Transverse colon (tissue), 4 donors: ENCODE measurements at regions not wholly inside any gene's neighbourhood (a gene's known extent, or its start where the extent isn't known, plus 50 kb on each side); places are given as distances from the start of the nearest gene placed in this dataset.

Experiments used
- DNase-seq: peaks from one replicate; pipeline ENCODE4 v3.0.0-alpha.2; 2019
- H3K27ac ChIP-seq, 4 donors: fragments of 200-600 bp; sonication (generic); 2 replicates each; pipeline ENCODE4 v1.5.1; 2016 to 2018; ENCODE audit warnings: inconsistent platforms in 4 of 4
- H3K27me3 ChIP-seq: fragments of 200-600 bp; sonication (generic); 2 replicates; pipeline ENCODE4 v1.5.1; 2017; ENCODE audit warnings: inconsistent platforms
- H3K36me3 ChIP-seq, 4 donors: fragments of 200-600 bp; sonication (generic); 2 replicates each; pipeline ENCODE4 v1.5.1; 2017 to 2019; ENCODE audit warnings: inconsistent platforms in 4 of 4
- H3K4me1 ChIP-seq, 4 donors: fragments of 200-600 bp; sonication (generic); 2 replicates each; pipeline ENCODE4 v1.5.1; 2017 to 2020; ENCODE audit warnings: inconsistent platforms in 4 of 4
- H3K4me3 ChIP-seq, 4 donors: fragments of 200-600 bp; sonication (generic); 1 replicate in 1 of 4; 2 replicates in 3 of 4; pipeline versions ENCODE4 v1.5.1 to v1.6.1; 2017 to 2019; ENCODE audit warnings: inconsistent platforms in 4 of 4
- H3K9me3 ChIP-seq, 2 donors: fragments of 200-600 bp; sonication (generic); 2 replicates each; pipeline ENCODE4 v1.5.1; 2017 to 2019; ENCODE audit warnings: inconsistent platforms in 2 of 2
- CTCF ChIP-seq, 5 experiments: fragments of 200-600 bp in 3 of 5; fragments of 450-650 bp in 2 of 5; sonication (generic) in 3 of 5; IDR thresholded peaks; 1 replicate in 2 of 5; 2 replicates in 3 of 5; pipeline ENCODE4 v1.5.1; 2016 to 2017; ENCODE audit warnings: antibody characterized with exemption in 5 of 5, inconsistent platforms in 3 of 5, mild to moderate bottlenecking in 2 of 5, moderate library complexity in 1 of 5
- EP300 ChIP-seq: sonication (generic); formaldehyde crosslinking; IDR thresholded peaks from one replicate; pipeline ENCODE4 v1.6.1; 2017; ENCODE audit warnings: antibody characterized with exemption, low read depth
- POLR2A ChIP-seq: fragments of 450-650 bp; IDR thresholded peaks from one replicate; pipeline ENCODE4 v1.6.1; 2016; ENCODE audit warnings: antibody characterized with exemption, mild to moderate bottlenecking, moderate library complexity
- POLR2AphosphoS5 ChIP-seq, 3 donors: sonication (generic); formaldehyde crosslinking; IDR thresholded peaks; one replicate each; pipeline ENCODE4 v1.6.1; 2016; ENCODE audit warnings: antibody characterized with exemption in 3 of 3
- WGBS, 2 donors: methylation state at CpG; one replicate each; pipeline ENCODE4 v1.1.5; 2018; ENCODE audit warnings: low coverage in 1 of 2; 5-methylcytosine and 5-hydroxymethylcytosine counted together
- in situ Hi-C, 4 donors: fragments of 200-750 bp; cut with MboI; loops; one replicate each; pipeline versions ENCODE4 v1.15.0 to v1.15.1; 2017; ENCODE audit warnings: low sequenced_read_pairs in 3 of 4, low pct_ligation_motif_present in 1 of 4, low pct_unique_long_range_greater_than_20kb in 1 of 4
- intact Hi-C: fragments of 100-400 bp; cut with DNase I; formaldehyde crosslinking; loops from one replicate; pipeline ENCODE4 v1.15.1; 2023; ENCODE audit warnings: low total_unique reads

- no peak for DNase-seq
- Histone ChIP-seq H3K9me3 (no peaks in the 10 kb centered on the region), H3K27ac (no peak overlapping the region), H3K4me3 (no peak overlapping the region), H3K36me3 (no peaks in the 10 kb centered on the region), H3K27me3 (no peaks in the 10 kb centered on the region), H3K4me1 (no peaks in the 10 kb centered on the region)
- in situ Hi-C loops, result no loop called here
- TF ChIP-seq POLR2AphosphoS5 (IDR thresholded peaks at IDR 0.05) (no peak), POLR2A (no peak), CTCF (IDR thresholded peaks at IDR 0.05) (no peak)
- intact Hi-C loops, result no loop called here
- WGBS, 2 donors, result 73 to 80% methylated on average over 2 of the region's 2 CpGs
Measured at GRCh38 chr3:20811631-20812030, 625.6 kb upstream of the SGO1 start.

GRCh38 chr3:20811006-20811405 is 625.0 kb upstream of the SGO1 start:
- TF ChIP-seq CTCF (IDR thresholded peaks at IDR 0.05) (no peak), POLR2AphosphoS5 (IDR thresholded peaks at IDR 0.05) (no peak), POLR2A (no peak), EP300 (no peak)
- intact Hi-C loops (no loop called here), in situ Hi-C loops (no loop called here)
- WGBS, 2 donors, result 67 to 100% methylated on average over 2 of the region's 2 CpGs
- H3K4me1 ChIP-seq, result no peaks in the 10 kb centered on the region
- H3K27me3 ChIP-seq, result no peaks in the 10 kb centered on the region
- no peak for DNase-seq
- H3K27ac ChIP-seq, result no peak overlapping the region
- no peak overlapping the region for H3K4me3 ChIP-seq
- H3K36me3 ChIP-seq, result no peaks in the 10 kb centered on the region
- H3K9me3 ChIP-seq, result no peaks in the 10 kb centered on the region

- Histone ChIP-seq H3K27me3 (no peaks in the 10 kb centered on the region), H3K9me3 (no peaks in the 10 kb centered on the region), H3K27ac (no peak overlapping the region), H3K36me3 (no peaks in the 10 kb centered on the region), H3K4me1 (no peaks in the 10 kb centered on the region), H3K4me3 (no peak overlapping the region)
- no peak for DNase-seq
- intact Hi-C loops, result no loop called here
- TF ChIP-seq CTCF (IDR thresholded peaks at IDR 0.05) (no peak), POLR2A (no peak), EP300 (no peak), POLR2AphosphoS5 (IDR thresholded peaks at IDR 0.05) (no peak)
- in situ Hi-C loops, result no loop called here
Measured at GRCh38 chr3:20810555-20810954, 624.5 kb upstream of the SGO1 start.

GRCh38 chr3:20809356-20809755 is 623.4 kb upstream of the SGO1 start:
- 51 to 53% methylated on average over 3 of the region's 3 CpGs for WGBS, 2 donors
- in situ Hi-C loops, result no loop called here

More at GRCh38 chr3:20809356-20809755, 623.4 kb upstream of the SGO1 start:
- Histone ChIP-seq H3K4me1 (no peaks in the 10 kb centered on the region), H3K27me3 (no peaks in the 10 kb centered on the region), H3K4me3 (no peak overlapping the region), H3K36me3 (no peaks in the 10 kb centered on the region), H3K9me3 (peaks cover 0 to under 1% of the 10 kb centered on the region in 2 donors), H3K27ac (no peak overlapping the region)
- intact Hi-C loops, result no loop called here
- TF ChIP-seq CTCF (IDR thresholded peaks at IDR 0.05) (no peak), POLR2AphosphoS5 (IDR thresholded peaks at IDR 0.05) (no peak)
- no peak for DNase-seq
